ENCODE measurements at regions not wholly inside any gene's neighbourhood (a gene's known extent, or its start where the extent isn't known, plus 50 kb on each side); places are given as distances from the start of the nearest gene placed in this dataset.

- TF ChIP-seq POLR2A (IDR thresholded peaks at IDR 0.05) (no peak), CTCF (IDR thresholded peaks at IDR 0.05) (no peak)
These were observed 328.9 kb downstream of the LTN1 start for GRCh38 chr21:28663754-28664153.

Measured in suprapubic skin (tissue), 3 donors.